ENCODE measurements at regions not wholly inside any gene's neighbourhood (a gene's known extent, or its start where the extent isn't known, plus 50 kb on each side); places are given as distances from the start of the nearest gene placed in this dataset.

DNA sequence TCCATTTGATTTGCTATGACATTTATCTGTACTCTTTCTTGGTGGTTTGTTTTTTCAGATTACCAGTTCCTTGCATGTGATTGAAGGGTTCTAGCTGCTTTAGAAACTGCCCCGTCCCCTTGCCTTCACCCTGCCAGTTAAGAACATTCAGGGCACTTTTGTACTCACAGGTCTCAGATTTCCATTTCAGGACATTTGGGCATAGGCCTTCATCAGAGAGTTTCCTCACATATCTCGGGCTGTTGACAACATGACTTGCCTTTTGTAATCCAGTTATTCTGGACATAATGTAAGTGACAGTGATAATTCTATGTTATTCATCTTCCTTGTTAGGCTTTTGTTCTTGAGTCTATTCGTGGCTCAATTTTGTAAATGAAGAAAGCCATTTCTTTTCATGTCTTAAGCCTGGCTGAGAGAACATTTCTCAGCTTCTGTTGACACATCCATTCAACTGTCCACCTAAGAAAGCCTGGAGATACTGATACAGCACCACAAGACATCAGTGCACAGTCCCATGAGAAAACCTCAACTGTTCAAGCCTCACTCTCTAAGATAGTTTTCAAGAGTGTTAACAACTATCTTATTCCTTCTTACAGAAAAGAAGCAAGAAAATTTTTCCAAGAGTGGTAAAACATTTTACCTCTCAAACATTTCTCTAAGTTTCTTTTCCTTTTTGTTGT, 209.3 kb upstream of the SGK1 start:
- TF ChIP-seq CSDE1 (IDR thresholded peaks at IDR 0.05) (no peak), MEIS2 (IDR thresholded peaks at IDR 0.05; ENCODE audit: partially characterized antibody) (peak; percentile 19)
- in situ Hi-C loops (cut with MboI), result no loop called here
- no peak overlapping the region for H3K4me3 ChIP-seq
- no peaks in the 10 kb centered on the region for H3K9me3 ChIP-seq (replicated peaks; ENCODE audit: control insufficient read depth, insufficient read depth, low read depth, low read length)
- no peaks in the 10 kb centered on the region for H3K9me1 ChIP-seq (ENCODE audit: control insufficient read depth, insufficient read depth, low read length)
- WGBS (ENCODE audit: insufficient coverage, low coverage, missing lambda C conversion rate), result 28% methylated on average over 3 of the region's 3 CpGs
- no peak overlapping the region for H3K4me2 ChIP-seq (ENCODE audit: insufficient read depth, low read length)
- H3K27ac ChIP-seq (ENCODE audit: extremely low read depth, low read depth, low read length), result no peak overlapping the region; the same call in 2 of the 3 replicates
- H3K9ac ChIP-seq (ENCODE audit: insufficient read depth in 1 of 2, low read depth in 2 of 2, low read length in 2 of 2), result no peak overlapping the region
- H3K79me2 ChIP-seq (ENCODE audit: control insufficient read depth, insufficient read depth, low read length), result no peaks in the 10 kb centered on the region
- no peaks in the 10 kb centered on the region for H3K36me3 ChIP-seq (ENCODE audit: control insufficient read depth, insufficient read depth, low read length)
- H3K4me1 ChIP-seq (replicated peaks in 1 of 2; ENCODE audit: control insufficient read depth in 2 of 2, insufficient read depth in 2 of 2, low read length in 2 of 2), result peaks cover 0 to 4% of the 10 kb centered on the region in 2 experiments; a peak in 3 of 5 replicates
- no peaks in the 10 kb centered on the region for H4K20me1 ChIP-seq (replicated peaks; ENCODE audit: control insufficient read depth, insufficient read depth, low read length)
- intact Hi-C loops (cut with micrococcal nuclease), result no loop called here
- H2AFZ ChIP-seq (ENCODE audit: low read depth, low read length), result peak overlapping the region; percentile 34; the same call in 1 of the 2 replicates
- CTCF ChIA-PET (ENCODE audit: low intra/inter-chr PET ratio), result interaction anchor here (0.7 kb wide), 1 partner anchor 330 kb away, joined by 3 read pairs; no protein-coding TSS in a partner anchor
- BruUV-seq (replicated peaks), result no TSS peak
- POLR2A ChIA-PET, result interaction anchor here (1.6 to 2.1 kb wide), 2 partner anchors 10 to 17 kb away, joined by 4 to 8 read pairs; no protein-coding TSS in a partner anchor
- DNase-seq (ENCODE audit: extremely low read depth in 1 of 4, low spot score in 3 of 4), result no peak
- peak; percentile 58 for ATAC-seq
- no peak for FAIRE-seq
- no peaks in the 10 kb centered on the region; a peak in 1 of 5 replicates for H3K27me3 ChIP-seq (ENCODE audit: control insufficient read depth in 2 of 2, insufficient read depth in 2 of 2, low read length in 2 of 2)

DNA sequence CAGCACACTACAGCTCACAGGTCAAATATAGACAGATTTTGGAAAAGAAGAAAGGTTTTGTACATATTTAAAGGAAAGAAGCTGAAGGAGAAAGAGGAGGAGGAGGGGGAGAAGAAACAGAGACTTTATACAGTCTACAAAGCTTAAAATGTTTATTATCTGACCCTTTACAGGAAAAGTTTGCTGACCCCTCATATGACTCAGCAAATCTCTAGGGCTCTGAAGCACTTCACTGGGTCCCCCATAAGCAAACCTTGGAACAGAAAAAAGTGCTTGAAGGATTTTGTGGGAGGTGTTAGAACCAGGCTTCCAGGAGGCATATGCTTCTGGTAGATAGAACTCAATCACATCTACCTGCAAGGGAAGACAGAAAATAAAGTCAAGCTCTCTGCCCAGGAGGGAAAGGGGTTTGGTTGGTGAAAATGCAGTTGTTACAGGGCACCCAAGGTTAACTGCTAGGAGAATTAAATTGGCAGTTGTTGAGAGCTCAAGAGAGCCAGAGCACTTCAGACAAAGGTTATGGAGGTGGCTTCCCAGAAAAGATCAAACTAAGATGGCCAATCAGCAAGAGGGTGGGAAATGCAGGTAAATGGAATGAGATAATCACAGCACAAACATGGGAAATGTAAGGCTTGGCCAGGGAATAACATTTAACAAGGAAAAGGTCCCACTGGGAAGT, 207.4 kb upstream of the SGK1 start:
- H4K20me1 ChIP-seq (replicated peaks; ENCODE audit: control insufficient read depth, insufficient read depth, low read length), result no peaks in the 10 kb centered on the region
- no peaks in the 10 kb centered on the region for H3K79me2 ChIP-seq (ENCODE audit: control insufficient read depth, insufficient read depth, low read length)
- no peak overlapping the region for H3K4me2 ChIP-seq (ENCODE audit: insufficient read depth, low read length)
- H3K27me3 ChIP-seq (ENCODE audit: control insufficient read depth in 2 of 2, insufficient read depth in 2 of 2, low read length in 2 of 2), result no peaks in the 10 kb centered on the region; a peak in 1 of 5 replicates
- POLR2A ChIA-PET, result interaction anchor here (0.7 to 2.7 kb wide), 3 partner anchors 8 to 82 kb away, joined by 3 to 15 read pairs (median 8); no protein-coding TSS in a partner anchor
- in situ Hi-C loops (cut with MboI) (no loop called here), intact Hi-C loops (cut with micrococcal nuclease) (no loop called here)
- peaks cover 0 to 7% of the 10 kb centered on the region in 2 experiments; a peak in 2 of 5 replicates for H3K4me1 ChIP-seq (replicated peaks in 1 of 2; ENCODE audit: control insufficient read depth in 2 of 2, insufficient read depth in 2 of 2, low read length in 2 of 2)
- no peak overlapping the region for H3K9ac ChIP-seq (ENCODE audit: insufficient read depth in 1 of 2, low read depth in 2 of 2, low read length in 2 of 2)
- H3K36me3 ChIP-seq (ENCODE audit: control insufficient read depth, insufficient read depth, low read length), result no peaks in the 10 kb centered on the region
- peak in 1 of 4 experiments; percentile 47 for DNase-seq (ENCODE audit: extremely low read depth in 1 of 4, low spot score in 3 of 4)
- H3K9me3 ChIP-seq (replicated peaks; ENCODE audit: control insufficient read depth, insufficient read depth, low read depth, low read length), result no peaks in the 10 kb centered on the region
- peak; percentile 39 for ATAC-seq
- no peak overlapping the region for H3K27ac ChIP-seq (ENCODE audit: extremely low read depth, low read depth, low read length)
- no TSS peak for BruUV-seq (replicated peaks)
- H3K9me1 ChIP-seq (ENCODE audit: control insufficient read depth, insufficient read depth, low read length), result no peaks in the 10 kb centered on the region
- H2AFZ ChIP-seq (ENCODE audit: low read depth, low read length), result 0 out of 2 replicates have a peak overlapping the region, but pooled peaks have one; percentile 17
- H3K4me3 ChIP-seq, result no peak overlapping the region
- FAIRE-seq, result no peak
- CTCF ChIA-PET (ENCODE audit: low intra/inter-chr PET ratio), result no interaction called here
- TF ChIP-seq, protein P1, sequence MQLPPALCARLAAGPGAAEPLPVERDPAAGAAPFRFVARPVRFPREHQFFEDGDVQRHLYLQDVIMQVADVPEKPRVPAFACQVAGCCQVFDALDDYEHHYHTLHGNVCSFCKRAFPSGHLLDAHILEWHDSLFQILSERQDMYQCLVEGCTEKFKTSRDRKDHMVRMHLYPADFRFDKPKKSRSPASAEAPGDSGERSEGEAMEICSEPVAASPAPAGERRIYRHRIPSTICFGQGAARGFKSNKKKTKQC (CRISPR knock-in tag; IDR thresholded peaks at IDR 0.05), result no peak
- TF ChIP-seq PCBP1 (IDR thresholded peaks at IDR 0.05; ENCODE audit: low read depth, low read length, poor library complexity, severe bottlenecking) (no peak), ZNF212 (CRISPR knock-in tag; IDR thresholded peaks at IDR 0.05) (no peak), SIN3B (IDR thresholded peaks at IDR 0.05; ENCODE audit: low read depth) (no peak), KLF10 (CRISPR knock-in tag; IDR thresholded peaks at IDR 0.05) (no peak), MCM2 (IDR thresholded peaks at IDR 0.05; ENCODE audit: low read depth) (no peak), ADNP (tag; IDR thresholded peaks at IDR 0.05) (no peak), ZNF696 (CRISPR knock-in tag; conservative IDR thresholded peaks at IDR 0.05) (no peak), SMARCB1 (IDR thresholded peaks at IDR 0.05; ENCODE audit: insufficient read length, low read depth) (no peak), CREBBP (IDR thresholded peaks at IDR 0.05; ENCODE audit: low read depth, low read length) (no peak), HIVEP1 (CRISPR knock-in tag; IDR thresholded peaks at IDR 0.05) (no peak), NCOA1 (IDR thresholded peaks at IDR 0.05; ENCODE audit: low read depth) (no peak), HNRNPLL (IDR thresholded peaks at IDR 0.05; ENCODE audit: low read depth, low read length, poor library complexity, severe bottlenecking) (no peak)
